Trophoblast cell (in vitro differentiated cells and primary cell): ENCODE measurements at regions not wholly inside any gene's neighbourhood (a gene's known extent, or its start where the extent isn't known, plus 50 kb on each side); places are given as distances from the start of the nearest gene placed in this dataset.

ENCODE experiments used
- DNase-seq, 2 donors: peaks; one replicate each; pipeline ENCODE4 v3.0.0-alpha.2; 2016
- H2AFZ ChIP-seq: 2 replicates; pipeline ENCODE4 v1.6.1; 2013; ENCODE audit warnings: low read length, moderate library complexity, mild to moderate bottlenecking; ENCODE audit not compliant: insufficient read depth, poor library complexity
- H2AK5ac ChIP-seq: 2 replicates; pipeline ENCODE4 v1.6.1; 2013; ENCODE audit warnings: mild to moderate bottlenecking, low read length
- H2BK120ac ChIP-seq: 2 replicates; pipeline ENCODE4 v1.6.1; 2013; ENCODE audit warnings: low read length, mild to moderate bottlenecking, moderate library complexity; ENCODE audit not compliant: insufficient read depth, poor library complexity
- H2BK12ac ChIP-seq: 2 replicates; pipeline ENCODE4 v1.6.1; 2013; ENCODE audit warnings: mild to moderate bottlenecking, low read length, moderate library complexity
- H2BK5ac ChIP-seq: 2 replicates; pipeline ENCODE4 v1.6.1; 2013; ENCODE audit warnings: low read length, low read depth, moderate library complexity, mild to moderate bottlenecking; ENCODE audit not compliant: poor library complexity
- H3K14ac ChIP-seq: 2 replicates; pipeline ENCODE4 v1.6.1; 2013; ENCODE audit warnings: mild to moderate bottlenecking, low read length
- H3K18ac ChIP-seq: 2 replicates; pipeline ENCODE4 v1.6.1; 2013; ENCODE audit warnings: mild to moderate bottlenecking, low read length
- H3K23ac ChIP-seq: 2 replicates; pipeline ENCODE4 v1.6.1; 2013; ENCODE audit warnings: low read length
- H3K27ac ChIP-seq: 2 replicates; pipeline ENCODE4 v1.5.1; 2013; ENCODE audit warnings: low read depth, mild to moderate bottlenecking, inconsistent platforms, low read length, moderate library complexity
- H3K27me3 ChIP-seq: 2 replicates; pipeline ENCODE4 v1.6.1; 2013; ENCODE audit warnings: inconsistent platforms, mild to moderate bottlenecking, low read length, moderate library complexity; ENCODE audit not compliant: insufficient read depth
- H3K36me3 ChIP-seq, 2 experiments: 1 replicate in 1 of 2; 2 replicates in 1 of 2; pipeline ENCODE4 v1.6.1; 2013; ENCODE audit warnings: low read length in 2 of 2, mild to moderate bottlenecking in 2 of 2, moderate library complexity in 1 of 2; ENCODE audit not compliant: insufficient read depth in 2 of 2, control insufficient read depth in 1 of 2
- H3K4ac ChIP-seq: 2 replicates; pipeline ENCODE4 v1.6.1; 2013; ENCODE audit warnings: low read depth, mild to moderate bottlenecking, low read length, moderate library complexity
- H3K4me1 ChIP-seq, 2 experiments: 1 replicate in 1 of 2; 2 replicates in 1 of 2; pipeline ENCODE4 v1.6.1; 2013; ENCODE audit warnings: low read length in 2 of 2, mild to moderate bottlenecking in 2 of 2, moderate library complexity in 1 of 2; ENCODE audit not compliant: insufficient read depth in 2 of 2, control insufficient read depth in 1 of 2
- H3K4me2 ChIP-seq: 2 replicates; pipeline ENCODE4 v1.6.1; 2013; ENCODE audit warnings: inconsistent platforms, mild to moderate bottlenecking, low read length, moderate library complexity
- H3K4me3 ChIP-seq: 2 replicates; pipeline ENCODE4 v1.5.1; 2013; ENCODE audit warnings: mild to moderate bottlenecking, low read depth, low read length, inconsistent platforms
- H3K79me1 ChIP-seq: one replicate; pipeline ENCODE4 v1.6.1; 2013; ENCODE audit warnings: low read length
- H3K79me2 ChIP-seq: 2 replicates; pipeline ENCODE4 v1.6.1; 2013; ENCODE audit warnings: low read length, mild to moderate bottlenecking; ENCODE audit not compliant: control insufficient read depth, insufficient read depth, poor library complexity
- H3K9ac ChIP-seq: 2 replicates; pipeline ENCODE4 v1.6.1; 2013; ENCODE audit warnings: mild to moderate bottlenecking, low read length
- H3K9me3 ChIP-seq: 2 replicates; pipeline ENCODE4 v1.6.1; 2013; ENCODE audit warnings: low read depth, mild to moderate bottlenecking, control low read depth, inconsistent platforms, low read length; ENCODE audit not compliant: insufficient read depth
- H4K12ac ChIP-seq: 2 replicates; pipeline ENCODE4 v1.6.1; 2013; ENCODE audit warnings: low read depth, mild to moderate bottlenecking, low read length, moderate library complexity
- H4K8ac ChIP-seq: 2 replicates; pipeline ENCODE4 v1.6.1; 2013; ENCODE audit warnings: low read depth, mild to moderate bottlenecking, low read length, moderate library complexity
- H4K91ac ChIP-seq: one replicate; pipeline ENCODE4 v1.6.1; 2013; ENCODE audit warnings: low read depth, mild to moderate bottlenecking, low read length, moderate library complexity
- WGBS: extraction: QIAGEN DNeasy Blood & Tissue Kit; methylation state at CpG from one replicate; pipeline ENCODE4 v1.1.7; 2013; ENCODE audit warnings: missing lambda C conversion rate; ENCODE audit not compliant: insufficient read length, insufficient coverage; ENCODE audit errors: extremely low coverage; 5-methylcytosine and 5-hydroxymethylcytosine counted together

DNA sequence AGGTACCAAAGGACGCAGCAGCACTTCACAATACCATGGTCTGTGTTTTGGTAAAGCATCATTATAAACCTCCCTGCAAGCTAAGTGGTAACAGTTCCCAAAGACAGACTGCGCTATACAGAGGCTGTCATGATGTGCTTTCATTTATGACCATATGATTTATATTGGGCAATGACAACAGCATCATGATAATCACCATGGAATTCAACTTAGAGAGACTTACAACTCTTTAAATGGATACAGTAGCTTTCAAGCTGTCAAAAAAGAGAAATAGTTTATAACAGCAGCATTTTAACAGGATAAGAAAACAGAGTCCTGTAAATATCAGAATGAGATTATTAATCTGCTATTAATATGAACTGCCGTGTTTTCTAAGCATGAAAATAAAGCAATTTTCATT is 341.7 kb downstream of the GPR37 start:
- no peak overlapping the region for H3K4me3 ChIP-seq
- WGBS, result no CpG with 5 or more reads among the region's 3 CpGs
- no peak overlapping the region for H3K4ac ChIP-seq
- no peak overlapping the region for H4K91ac ChIP-seq
- H3K14ac ChIP-seq, result no peak overlapping the region
- no peak overlapping the region for H2BK12ac ChIP-seq
- H3K79me2 ChIP-seq, result no peaks in the 10 kb centered on the region
- H3K27me3 ChIP-seq, result no peaks in the 10 kb centered on the region
- H3K9ac ChIP-seq, result no peak overlapping the region
- no peak overlapping the region for H2AK5ac ChIP-seq
- no peaks in the 10 kb centered on the region for H3K4me1 ChIP-seq
- H4K8ac ChIP-seq, result no peak overlapping the region
- no peak for DNase-seq
- no peak overlapping the region for H2BK120ac ChIP-seq
- H3K18ac ChIP-seq, result no peak overlapping the region
- no peaks in the 10 kb centered on the region for H3K9me3 ChIP-seq
- no peaks in the 10 kb centered on the region for H3K79me1 ChIP-seq
- no peak overlapping the region for H3K23ac ChIP-seq
- no peak overlapping the region for H2BK5ac ChIP-seq
- no peak overlapping the region for H3K27ac ChIP-seq
- no peak overlapping the region for H4K12ac ChIP-seq
- no peak overlapping the region for H3K4me2 ChIP-seq
- H3K36me3 ChIP-seq, result no peaks in the 10 kb centered on the region
- no peak overlapping the region for H2AFZ ChIP-seq

DNA sequence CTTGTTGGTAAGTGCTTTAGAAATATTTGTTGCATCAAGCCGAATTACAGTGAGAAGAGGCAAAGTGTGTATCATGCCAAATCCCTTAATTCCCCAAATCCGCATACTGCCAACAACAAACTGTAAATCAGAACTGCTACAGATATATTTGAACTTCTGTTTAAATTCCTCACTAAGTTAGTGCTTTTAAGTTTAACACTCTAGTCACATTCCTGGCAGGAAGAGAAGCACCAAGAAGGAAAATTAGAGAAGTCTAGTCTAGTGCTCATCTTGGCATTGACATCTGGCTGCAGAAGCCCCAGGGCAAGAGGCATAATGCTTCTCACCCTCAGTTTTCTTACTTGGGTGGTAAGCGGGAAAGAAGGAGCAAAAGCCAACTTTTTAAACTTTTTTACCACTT is 343.5 kb downstream of the GPR37 start:
- Histone ChIP-seq H3K14ac (no peak overlapping the region), H4K8ac (no peak overlapping the region), H3K27ac (no peak overlapping the region), H3K4me3 (no peak overlapping the region), H3K9me3 (no peaks in the 10 kb centered on the region), H3K79me2 (no peaks in the 10 kb centered on the region), H3K4me1 (no peaks in the 10 kb centered on the region), H3K4ac (no peak overlapping the region), H2BK5ac (no peak overlapping the region), H3K36me3 (no peaks in the 10 kb centered on the region), H3K79me1 (no peaks in the 10 kb centered on the region), H2BK12ac (no peak overlapping the region), H2AK5ac (no peak overlapping the region), H3K27me3 (no peaks in the 10 kb centered on the region), H3K18ac (no peak overlapping the region), H3K23ac (no peak overlapping the region), H4K12ac (no peak overlapping the region), H3K4me2 (no peak overlapping the region), H4K91ac (no peak overlapping the region), H3K9ac (no peak overlapping the region), H2AFZ (no peak overlapping the region), H2BK120ac (no peak overlapping the region)
- no peak for DNase-seq
- no CpG with 5 or more reads among the region's 3 CpGs for WGBS

DNA sequence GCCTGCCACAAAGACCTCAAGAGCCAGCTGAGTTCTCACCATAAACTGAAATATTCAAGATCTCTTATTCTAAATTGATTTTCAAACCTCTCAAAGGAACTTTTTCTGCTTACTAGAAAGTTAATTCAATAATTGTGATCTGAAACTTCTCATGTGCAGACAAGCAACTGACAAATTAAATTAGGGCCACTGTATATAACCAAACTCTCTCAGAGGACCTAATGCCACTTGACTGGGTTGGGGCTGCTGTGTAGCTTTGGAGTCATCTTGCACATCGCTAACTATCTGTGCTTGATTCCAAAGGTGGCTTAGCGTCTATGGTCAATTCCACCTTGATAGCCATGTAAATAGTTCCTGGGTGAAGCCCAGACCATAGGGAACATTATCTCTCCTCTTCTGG is 345.2 kb downstream of the GPR37 start:
- no peak overlapping the region for H3K14ac ChIP-seq
- DNase-seq, result no peak
- H3K9ac ChIP-seq, result no peak overlapping the region
- H3K27me3 ChIP-seq, result no peaks in the 10 kb centered on the region
- no peak overlapping the region for H2AK5ac ChIP-seq
- H3K4me2 ChIP-seq, result no peak overlapping the region
- H3K4me1 ChIP-seq, result no peaks in the 10 kb centered on the region
- no peak overlapping the region for H2BK12ac ChIP-seq
- no peak overlapping the region for H3K4me3 ChIP-seq
- H3K4ac ChIP-seq, result no peak overlapping the region
- WGBS, result no CpG with 5 or more reads among the region's 2 CpGs
- H3K79me1 ChIP-seq, result no peaks in the 10 kb centered on the region
- H4K91ac ChIP-seq, result no peak overlapping the region
- no peak overlapping the region for H3K27ac ChIP-seq
- no peaks in the 10 kb centered on the region for H3K79me2 ChIP-seq
- H4K8ac ChIP-seq, result no peak overlapping the region
- H3K23ac ChIP-seq, result no peak overlapping the region
- H4K12ac ChIP-seq, result no peak overlapping the region
- no peak overlapping the region for H3K18ac ChIP-seq
- no peaks in the 10 kb centered on the region for H3K36me3 ChIP-seq
- no peak overlapping the region for H2BK5ac ChIP-seq
- no peaks in the 10 kb centered on the region for H3K9me3 ChIP-seq
- H2BK120ac ChIP-seq, result no peak overlapping the region
- H2AFZ ChIP-seq, result no peak overlapping the region

- no peak for DNase-seq
- no peak overlapping the region for H3K27ac ChIP-seq
- H4K12ac ChIP-seq, result no peak overlapping the region
- H4K8ac ChIP-seq, result no peak overlapping the region
- no peaks in the 10 kb centered on the region for H3K9me3 ChIP-seq
- no peak overlapping the region for H3K4me2 ChIP-seq
- H2BK12ac ChIP-seq, result no peak overlapping the region
- H4K91ac ChIP-seq, result no peak overlapping the region
- no peak overlapping the region for H2BK5ac ChIP-seq
- H3K23ac ChIP-seq, result no peak overlapping the region
- H3K9ac ChIP-seq, result no peak overlapping the region
- no peak overlapping the region for H3K4me3 ChIP-seq
- no peaks in the 10 kb centered on the region for H3K4me1 ChIP-seq
- H3K36me3 ChIP-seq, result no peaks in the 10 kb centered on the region
- H3K18ac ChIP-seq, result no peak overlapping the region
- H3K4ac ChIP-seq, result no peak overlapping the region
- H3K79me2 ChIP-seq, result no peaks in the 10 kb centered on the region
- no CpG with 5 or more reads among the region's 3 CpGs for WGBS
- H2AK5ac ChIP-seq, result no peak overlapping the region
- H2BK120ac ChIP-seq, result no peak overlapping the region
- no peaks in the 10 kb centered on the region for H3K79me1 ChIP-seq
- H2AFZ ChIP-seq, result no peak overlapping the region
- H3K27me3 ChIP-seq, result no peaks in the 10 kb centered on the region
- no peak overlapping the region for H3K14ac ChIP-seq
These were observed 352.6 kb downstream of the GPR37 start for GRCh38 chr7:124413029-124413428.
